Activated T-helper 1 cell treated with anti-CD3 and anti-CD28 coated beads, Interleukin-12 subunit alpha, Interleukin-12 subunit beta, Interleukin-2, Interleukin-4 antibody, amounts not matched to agents 30 ng/mL and 10 ng/mL and 1 ng/mL, durations not matched to agents 14 hours and 24 hours and 36 hours (primary cell): ENCODE measurements at regions not wholly inside any gene's neighbourhood (a gene's known extent, or its start where the extent isn't known, plus 50 kb on each side); places are given as distances from the start of the nearest gene placed in this dataset.
A peak's percentile ranks its signal among the peaks of the same experiment; 100 is the strongest.

Experiments used
- DNase-seq: peaks from one replicate; pipeline ENCODE4 v3.0.0; 2021; ENCODE audit warnings: low spot score
- H3K27ac Mint-ChIP-seq: one replicate; pipeline ENCODE4 v1.8.0; 2021; ENCODE audit warnings: mild to moderate bottlenecking, mixed read lengths
- H3K27me3 Mint-ChIP-seq: one replicate; pipeline ENCODE4 v1.8.0; 2022; ENCODE audit warnings: mild to moderate bottlenecking, moderate library complexity, mixed read lengths; ENCODE audit not compliant: insufficient read depth
- H3K36me3 Mint-ChIP-seq: one replicate; pipeline ENCODE4 v1.8.0; 2021; ENCODE audit warnings: low read depth, mixed read lengths
- H3K4me1 Mint-ChIP-seq: one replicate; pipeline ENCODE4 v1.8.0; 2021; ENCODE audit warnings: low read depth, mixed read lengths
- H3K4me3 Mint-ChIP-seq: one replicate; pipeline ENCODE4 v1.8.0; 2021; ENCODE audit warnings: mild to moderate bottlenecking, moderate library complexity, mixed read lengths
- H3K9me3 Mint-ChIP-seq: one replicate; pipeline ENCODE4 v1.8.0; 2021; ENCODE audit warnings: mixed read lengths
- intact Hi-C: fragments of 100-400 bp; cut with micrococcal nuclease; formaldehyde crosslinking; loops from one replicate; pipeline ENCODE4 v1.15.1; 2024

GRCh38 chr18:76688724-76689472 is 133.5 kb upstream of the ZNF236 start:
- peaks cover 14% of the 10 kb centered on the region for H3K4me1 Mint-ChIP-seq
- H3K27me3 Mint-ChIP-seq, result peaks cover 25% of the 10 kb centered on the region
- DNase-seq, result no peak
- intact Hi-C loops, result no loop called here
- no peaks in the 10 kb centered on the region for H3K36me3 Mint-ChIP-seq
- H3K27ac Mint-ChIP-seq, result no peak overlapping the region
- H3K9me3 Mint-ChIP-seq, result no peaks in the 10 kb centered on the region
- H3K4me3 Mint-ChIP-seq, result no peak overlapping the region

- no peaks in the 10 kb centered on the region for H3K36me3 Mint-ChIP-seq
- no peaks in the 10 kb centered on the region for H3K9me3 Mint-ChIP-seq
- intact Hi-C loops, result no loop called here
- peaks cover 14% of the 10 kb centered on the region for H3K4me1 Mint-ChIP-seq
- H3K4me3 Mint-ChIP-seq, result no peak overlapping the region
- H3K27ac Mint-ChIP-seq, result peak overlapping the region; percentile 69
- DNase-seq, result no peak
- peaks cover 20% of the 10 kb centered on the region for H3K27me3 Mint-ChIP-seq
Observed at GRCh38 chr18:76687304-76687962, 134.9 kb upstream of the ZNF236 start.

GRCh38 chr18:76686737-76687231 is 135.6 kb upstream of the ZNF236 start:
- Mint-ChIP-seq H3K4me1 (peaks cover 14% of the 10 kb centered on the region), H3K27ac (peak overlapping the region; percentile 71), H3K36me3 (no peaks in the 10 kb centered on the region), H3K27me3 (peaks cover 18% of the 10 kb centered on the region), H3K9me3 (no peaks in the 10 kb centered on the region), H3K4me3 (no peak overlapping the region)
- DNase-seq, result no peak
- intact Hi-C loops, result loop anchor here (1.0 kb wide), 1 partner anchor 287 kb away; no protein-coding TSS in a partner anchor

GRCh38 chr18:76685860-76686259 is 136.5 kb upstream of the ZNF236 start:
- Mint-ChIP-seq H3K4me1 (peaks cover 14% of the 10 kb centered on the region), H3K4me3 (no peak overlapping the region), H3K27ac (no peak overlapping the region), H3K9me3 (no peaks in the 10 kb centered on the region), H3K27me3 (peaks cover 18% of the 10 kb centered on the region), H3K36me3 (no peaks in the 10 kb centered on the region)
- DNase-seq, result no peak
- intact Hi-C loops, result loop anchor here (1.0 kb wide), 1 partner anchor 287 kb away; no protein-coding TSS in a partner anchor

- DNase-seq, result no peak
- H3K36me3 Mint-ChIP-seq, result no peaks in the 10 kb centered on the region
- H3K27ac Mint-ChIP-seq, result no peak overlapping the region
- peaks cover 14% of the 10 kb centered on the region for H3K4me1 Mint-ChIP-seq
- H3K27me3 Mint-ChIP-seq, result peaks cover 18% of the 10 kb centered on the region
- H3K9me3 Mint-ChIP-seq, result no peaks in the 10 kb centered on the region
- intact Hi-C loops, result no loop called here
- no peak overlapping the region for H3K4me3 Mint-ChIP-seq
Observed at GRCh38 chr18:76685402-76685801, 137.0 kb upstream of the ZNF236 start.

- Mint-ChIP-seq H3K27me3 (peaks cover 19% of the 10 kb centered on the region), H3K4me3 (no peak overlapping the region)
- intact Hi-C loops, result no loop called here
Observed at GRCh38 chr18:76684265-76684664, 138.1 kb upstream of the ZNF236 start.

GRCh38 chr18:76679945-76680344 is 142.4 kb upstream of the ZNF236 start:
- no peak overlapping the region for H3K4me3 Mint-ChIP-seq
- no peaks in the 10 kb centered on the region for H3K36me3 Mint-ChIP-seq
- H3K27me3 Mint-ChIP-seq, result peaks cover 17% of the 10 kb centered on the region
- no peak overlapping the region for H3K27ac Mint-ChIP-seq
- H3K4me1 Mint-ChIP-seq, result no peaks in the 10 kb centered on the region
- DNase-seq, result no peak
- H3K9me3 Mint-ChIP-seq, result no peaks in the 10 kb centered on the region
- intact Hi-C loops, result no loop called here

More at GRCh38 chr18:76684265-76684664, 138.1 kb upstream of the ZNF236 start:
- DNase-seq, result no peak
- Mint-ChIP-seq H3K4me1 (peaks cover 12% of the 10 kb centered on the region), H3K36me3 (no peaks in the 10 kb centered on the region), H3K9me3 (no peaks in the 10 kb centered on the region), H3K27ac (no peak overlapping the region)

GRCh38 chr18:76679259-76679658 is 143.1 kb upstream of the ZNF236 start:
- Mint-ChIP-seq H3K27me3 (peaks cover 18% of the 10 kb centered on the region), H3K4me3 (no peak overlapping the region), H3K4me1 (no peaks in the 10 kb centered on the region), H3K27ac (no peak overlapping the region), H3K9me3 (no peaks in the 10 kb centered on the region), H3K36me3 (no peaks in the 10 kb centered on the region)
- DNase-seq, result no peak
- intact Hi-C loops, result no loop called here

- no peak overlapping the region for H3K4me3 Mint-ChIP-seq
Observed at GRCh38 chr18:76678248-76678647, 144.1 kb upstream of the ZNF236 start.

GRCh38 chr18:76674596-76674995 is 147.8 kb upstream of the ZNF236 start:
- intact Hi-C loops, result no loop called here
- Mint-ChIP-seq H3K4me3 (no peak overlapping the region), H3K9me3 (no peaks in the 10 kb centered on the region), H3K36me3 (no peaks in the 10 kb centered on the region), H3K4me1 (no peaks in the 10 kb centered on the region), H3K27ac (no peak overlapping the region), H3K27me3 (peaks cover 15% of the 10 kb centered on the region)
- DNase-seq, result no peak

More at GRCh38 chr18:76678248-76678647, 144.1 kb upstream of the ZNF236 start:
- H3K36me3 Mint-ChIP-seq, result no peaks in the 10 kb centered on the region
- no peak overlapping the region for H3K27ac Mint-ChIP-seq
- intact Hi-C loops, result no loop called here
- no peaks in the 10 kb centered on the region for H3K9me3 Mint-ChIP-seq
- no peaks in the 10 kb centered on the region for H3K4me1 Mint-ChIP-seq
- peaks cover 20% of the 10 kb centered on the region for H3K27me3 Mint-ChIP-seq
- no peak for DNase-seq

GRCh38 chr18:76673281-76674185 is 148.8 kb upstream of the ZNF236 start:
- Mint-ChIP-seq H3K27ac (no peak overlapping the region), H3K9me3 (no peaks in the 10 kb centered on the region), H3K36me3 (no peaks in the 10 kb centered on the region), H3K4me3 (no peak overlapping the region), H3K4me1 (no peaks in the 10 kb centered on the region), H3K27me3 (peaks cover 15% of the 10 kb centered on the region)
- DNase-seq, result no peak
- intact Hi-C loops, result no loop called here

- Mint-ChIP-seq H3K27me3 (peaks cover 13% of the 10 kb centered on the region), H3K27ac (no peak overlapping the region), H3K4me1 (no peaks in the 10 kb centered on the region), H3K9me3 (no peaks in the 10 kb centered on the region), H3K36me3 (no peaks in the 10 kb centered on the region), H3K4me3 (no peak overlapping the region)
- intact Hi-C loops, result no loop called here
- no peak for DNase-seq
Observed at GRCh38 chr18:76672627-76673026, 149.7 kb upstream of the ZNF236 start.
